Adrenal gland (tissue), 9 donors: ENCODE measurements at regions not wholly inside any gene's neighbourhood (a gene's known extent, or its start where the extent isn't known, plus 50 kb on each side); places are given as distances from the start of the nearest gene placed in this dataset.
"Not testable (repeated sequence)": the region's sequence is repeated elsewhere in the genome, so short reads cannot be mapped to it uniquely, and the experiment has no call there.

ENCODE experiments used
- DNase-seq, 7 donors: peaks; one replicate each; pipeline ENCODE4 v3.0.0-alpha.2; 2019 to 2020
- H3K27ac ChIP-seq, 5 donors: fragments of 200-600 bp; sonication (generic) in 4 of 5; 1 replicate in 3 of 5; 2 replicates in 2 of 5; pipeline versions ENCODE4 v1.5.1 to v1.8.0; 2016 to 2020; ENCODE audit warnings: mild to moderate bottlenecking in 1 of 5
- H3K27me3 ChIP-seq: fragments of 200-600 bp; 2 replicates; pipeline ENCODE4 v1.8.0; 2021
- H3K36me3 ChIP-seq, 2 donors: fragments of 200-600 bp; replicated peaks in 1 of 2; 1 replicate in 1 of 2; 2 replicates in 1 of 2; pipeline versions ENCODE4 v1.5.1 to v1.8.0; 2018 to 2022
- H3K4me1 ChIP-seq, 2 donors: fragments of 200-600 bp; replicated peaks in 1 of 2; 1 replicate in 1 of 2; 2 replicates in 1 of 2; pipeline versions ENCODE4 v1.5.1 to v1.8.0; 2018 to 2021
- H3K4me3 ChIP-seq, 4 donors: fragments of 200-600 bp; sonication (generic) in 3 of 4; one replicate each; pipeline ENCODE4 v1.5.1; 2016 to 2018
- H3K9me3 ChIP-seq, 3 donors: fragments of 200-600 bp; sonication (generic) in 1 of 3; replicated peaks in 1 of 3; 1 replicate in 2 of 3; 2 replicates in 1 of 3; pipeline versions ENCODE4 v1.5.1 to v1.8.0; 2016 to 2021
- CTCF ChIP-seq, 6 experiments: fragments of 450-650 bp in 4 of 6; fragments of 200-600 bp in 2 of 6; sonication (generic) in 1 of 6; IDR thresholded peaks; 1 replicate in 5 of 6; 2 replicates in 1 of 6; pipeline versions ENCODE4 v1.5.1 to v1.8.0; 2016 to 2021; ENCODE audit warnings: antibody characterized with exemption in 6 of 6, mild to moderate bottlenecking in 2 of 6, moderate library complexity in 1 of 6
- POLR2A ChIP-seq, 2 donors: fragments of 450-650 bp; IDR thresholded peaks; one replicate each; pipeline ENCODE4 v1.6.1; 2017; ENCODE audit warnings: antibody characterized with exemption in 2 of 2, mild to moderate bottlenecking in 2 of 2, moderate library complexity in 1 of 2
- WGBS, 4 donors: extraction: QIAGEN DNeasy Blood & Tissue Kit in 2 of 4; methylation state at CpG; one replicate each; pipeline versions ENCODE4 v1.1.5 to v1.1.7; 2013 to 2017; 5-methylcytosine and 5-hydroxymethylcytosine counted together
- intact Hi-C, 2 donors: fragments of 100-400 bp; cut with DNase I; formaldehyde crosslinking; loops; one replicate each; pipeline versions ENCODE4 v1.14.1 to v1.15.0; 2022 to 2023
- donor health status: healthy with polysubstance abuse.
- donor health status: Bipolar disorder and iron deficiency.
- donor health status: DM: yes; HTN: yes; CAD: no.
- donor health status: DM: no; HTN: no; CAD: no.
- donor health status: DM: no; HTN: no; CAD: no.

- no peaks in the 10 kb centered on the region for H3K4me1 ChIP-seq
- H3K9me3 ChIP-seq, result no peaks in the 10 kb centered on the region
- no peaks in the 10 kb centered on the region for H3K36me3 ChIP-seq
- TF ChIP-seq POLR2A (IDR thresholded peaks at IDR 0.05) (no peak), CTCF (IDR thresholded peaks at IDR 0.05) (no peak)
- 77 to 93% (median 88%) methylated on average over 1 of the region's 1 CpG for WGBS, 4 donors
- DNase-seq, result no peak
- no peaks in the 10 kb centered on the region for H3K27me3 ChIP-seq
- intact Hi-C loops, result no loop called here
- H3K27ac ChIP-seq, result no peak overlapping the region
- no peak overlapping the region for H3K4me3 ChIP-seq
Observed at GRCh38 chr13:42445354-42445753, 128.6 kb upstream of the TNFSF11 start.

- DNase-seq, H3K4me3 ChIP-seq, intact Hi-C loops, H3K4me1 ChIP-seq, H3K27me3 ChIP-seq, H3K36me3 ChIP-seq, H3K9me3 ChIP-seq, H3K27ac ChIP-seq: not testable (repeated sequence)
- WGBS, 4 donors, result 85 to 91% (median 87%) methylated on average over 5 of the region's 5 CpGs
Observed at GRCh38 chr13:42446597-42446996, 127.4 kb upstream of the TNFSF11 start.

GRCh38 chr13:42453091-42453645 lies 120.8 kb upstream of the TNFSF11 start:
- intact Hi-C loops, result no loop called here

GRCh38 chr13:42454749-42455148 lies 119.2 kb upstream of the TNFSF11 start:
- Histone ChIP-seq H3K9me3 (no peaks in the 10 kb centered on the region), H3K27me3 (no peaks in the 10 kb centered on the region), H3K4me3 (no peak overlapping the region), H3K27ac (no peak overlapping the region), H3K4me1 (no peaks in the 10 kb centered on the region), H3K36me3 (no peaks in the 10 kb centered on the region)
- intact Hi-C loops, result no loop called here
- TF ChIP-seq POLR2A (IDR thresholded peaks at IDR 0.05) (no peak), CTCF (IDR thresholded peaks at IDR 0.05) (no peak)
- 86 to 96% (median 93%) methylated on average over 6 of the region's 6 CpGs for WGBS, 4 donors
- no peak for DNase-seq

More at GRCh38 chr13:42453091-42453645, 120.8 kb upstream of the TNFSF11 start:
- TF ChIP-seq POLR2A (IDR thresholded peaks at IDR 0.05) (no peak), CTCF (IDR thresholded peaks at IDR 0.05) (no peak)
- Histone ChIP-seq H3K4me1 (no peaks in the 10 kb centered on the region), H3K27ac (no peak overlapping the region), H3K9me3 (no peaks in the 10 kb centered on the region), H3K4me3 (no peak overlapping the region), H3K27me3 (no peaks in the 10 kb centered on the region), H3K36me3 (no peaks in the 10 kb centered on the region)
- no peak for DNase-seq
- 87 to 91% (median 89%) methylated on average over 8 to 11 of the region's 11 CpGs for WGBS, 4 donors

GRCh38 chr13:42458193-42458592 lies 115.8 kb upstream of the TNFSF11 start:
- H3K9me3 ChIP-seq, result no peaks in the 10 kb centered on the region
- intact Hi-C loops, result no loop called here
- H3K27me3 ChIP-seq, result no peaks in the 10 kb centered on the region
- no peak overlapping the region for H3K4me3 ChIP-seq
- WGBS, 4 donors, result 62 to 86% (median 78%) methylated on average over 5 of the region's 5 CpGs
- TF ChIP-seq CTCF (IDR thresholded peaks at IDR 0.05) (no peak), POLR2A (IDR thresholded peaks at IDR 0.05) (no peak)
- no peaks in the 10 kb centered on the region for H3K4me1 ChIP-seq
- no peak overlapping the region for H3K27ac ChIP-seq
- no peaks in the 10 kb centered on the region for H3K36me3 ChIP-seq
- DNase-seq, result no peak
